Transverse colon (tissue), 4 donors: ENCODE measurements at regions not wholly inside any gene's neighbourhood (a gene's known extent, or its start where the extent isn't known, plus 50 kb on each side); places are given as distances from the start of the nearest gene placed in this dataset.

Source experiments
- CTCF ChIP-seq, 5 experiments: fragments of 200-600 bp in 3 of 5; fragments of 450-650 bp in 2 of 5; sonication (generic) in 3 of 5; IDR thresholded peaks; 1 replicate in 2 of 5; 2 replicates in 3 of 5; pipeline ENCODE4 v1.5.1; 2016 to 2017; ENCODE audit warnings: antibody characterized with exemption in 5 of 5, inconsistent platforms in 3 of 5, mild to moderate bottlenecking in 2 of 5, moderate library complexity in 1 of 5
- EP300 ChIP-seq: sonication (generic); formaldehyde crosslinking; IDR thresholded peaks from one replicate; pipeline ENCODE4 v1.6.1; 2017; ENCODE audit warnings: antibody characterized with exemption, low read depth
- POLR2A ChIP-seq: fragments of 450-650 bp; IDR thresholded peaks from one replicate; pipeline ENCODE4 v1.6.1; 2016; ENCODE audit warnings: antibody characterized with exemption, mild to moderate bottlenecking, moderate library complexity
- POLR2AphosphoS5 ChIP-seq, 3 donors: sonication (generic); formaldehyde crosslinking; IDR thresholded peaks; one replicate each; pipeline ENCODE4 v1.6.1; 2016; ENCODE audit warnings: antibody characterized with exemption in 3 of 3

- no peak for TF ChIP-seq CTCF (IDR thresholded peaks at IDR 0.05)
- no peak for TF ChIP-seq POLR2A
- no peak for TF ChIP-seq EP300
- no peak for TF ChIP-seq POLR2AphosphoS5 (IDR thresholded peaks at IDR 0.05)
These were observed 104.5 kb upstream of the SMIM21 start for GRCh38 chr18:75531851-75532459.
